Panc1 (cell line): ENCODE measurements at regions not wholly inside any gene's neighbourhood (a gene's known extent, or its start where the extent isn't known, plus 50 kb on each side); places are given as distances from the start of the nearest gene placed in this dataset.

ENCODE experiments used
- ATAC-seq: fragments of 200-7000 bp; cut with Tn5 transposase; 2 replicates; pipeline ENCODE4 v1.9.1; 2020; ENCODE audit warnings: mild to moderate bottlenecking, moderate library complexity
- BruUV-seq: library from RNA; stranded (reverse); fragments of 400-500 nt; replicated peaks from 2 replicates; lab custom pipeline; 2021; lab: Mats Ljungman, UMichigan
- CTCF ChIA-PET: fragments of 300-600 bp; sonication (Branson Sonifier 250); formaldehyde crosslinking; loops from one replicate; lab custom pipeline; 2022; ENCODE audit warnings: antibody characterized with exemption; lab: Charles Lee
- POLR2A ChIA-PET: fragments of 300-600 bp; sonication (Branson Sonifier 250); formaldehyde crosslinking; loops from one replicate; lab custom pipeline; 2022; ENCODE audit warnings: antibody characterized with exemption; lab: Charles Lee
- DNase-seq: peaks from one replicate; pipeline ENCODE4 v3.0.0-alpha.2; 2010; ENCODE audit warnings: low read depth, low spot score
- H3K27ac ChIP-seq: 2 replicates; pipeline ENCODE4 v1.5.1; 2011; ENCODE audit warnings: mild to moderate bottlenecking, low read length, inconsistent platforms
- H3K27me3 ChIP-seq: fragments of 200-500 bp; sonication (Bioruptor generic); 2 replicates; pipeline ENCODE4 v1.6.0; 2014; ENCODE audit warnings: low read length, inconsistent platforms; ENCODE audit not compliant: control insufficient read depth, insufficient read depth
- H3K36me3 ChIP-seq: fragments of 200-500 bp; sonication (Bioruptor generic); 2 replicates; pipeline ENCODE4 v1.5.1; 2014; ENCODE audit warnings: inconsistent platforms, mild to moderate bottlenecking, low read length, moderate library complexity; ENCODE audit not compliant: control insufficient read depth, insufficient read depth
- H3K4me1 ChIP-seq: 2 replicates; pipeline ENCODE4 v1.5.1; 2011; ENCODE audit warnings: inconsistent platforms, mild to moderate bottlenecking, low read length, moderate library complexity; ENCODE audit not compliant: control insufficient read depth, insufficient read depth
- H3K4me3 ChIP-seq, 2 experiments: 2 replicates each; pipeline ENCODE4 v1.5.1; 2011 to 2012; ENCODE audit warnings: low read depth in 2 of 2, low read length in 2 of 2, mild to moderate bottlenecking in 2 of 2, inconsistent platforms in 1 of 2, moderate library complexity in 1 of 2
- H3K9me3 ChIP-seq: fragments of 200-500 bp; sonication (Bioruptor generic); 2 replicates; pipeline ENCODE4 v1.5.1; 2014; ENCODE audit warnings: low read depth, mild to moderate bottlenecking, inconsistent platforms, low read length, moderate library complexity; ENCODE audit not compliant: control insufficient read depth, insufficient read depth
- CTCF ChIP-seq: fragments of 450-650 bp; IDR thresholded peaks from 2 replicates; pipeline ENCODE4 v1.5.1; 2017; ENCODE audit warnings: mild to moderate bottlenecking
- POLR2AphosphoS5 ChIP-seq: IDR thresholded peaks from 2 replicates; pipeline ENCODE4 v1.6.1; 2012; ENCODE audit warnings: mild to moderate bottlenecking, low read depth, low read length, moderate library complexity
- REST ChIP-seq, 2 experiments: IDR thresholded peaks; 2 replicates each; pipeline ENCODE4 v1.6.1; 2011 to 2012; ENCODE audit warnings: low read depth in 2 of 2, control low read depth in 1 of 2, low read length in 1 of 2, mild to moderate bottlenecking in 1 of 2, moderate library complexity in 1 of 2; ENCODE audit not compliant: insufficient read depth in 1 of 2
- SIN3A ChIP-seq: IDR thresholded peaks from 2 replicates; pipeline ENCODE4 v1.6.1; 2012; ENCODE audit warnings: low read depth, mild to moderate bottlenecking, low read length, moderate library complexity, borderline replicate concordance; ENCODE audit not compliant: insufficient read depth
- TCF7L2 ChIP-seq: IDR thresholded peaks from 2 replicates; pipeline ENCODE4 v1.6.1; 2011; ENCODE audit warnings: mild to moderate bottlenecking, low read depth, low read length, inconsistent platforms
- in situ Hi-C: cut with HindIII; loops from 2 replicates; pipeline ENCODE4 v1.10.0; 2016; ENCODE audit warnings: low sequenced_read_pairs, low pct_unique_long_range_greater_than_20kb
- intact Hi-C: fragments of 100-400 bp; cut with micrococcal nuclease; formaldehyde crosslinking; loops from one replicate; pipeline ENCODE4 v1.10.0; 2022; ENCODE audit not compliant: unreplicated experiment
- microRNA-seq: library from miRNA; unstranded; fragments of <30 nt; microRNA quantifications from one replicate; pipeline ENCODE4 v1.1.0, GENCODE V29; 2020; ENCODE audit not compliant: unreplicated experiment

- H3K4me1 ChIP-seq, result no peaks in the 10 kb centered on the region
- intact Hi-C loops (no loop called here), in situ Hi-C loops (no loop called here)
- H3K27me3 ChIP-seq, result no peaks in the 10 kb centered on the region
- H3K27ac ChIP-seq, result no peak overlapping the region
- H3K36me3 ChIP-seq, result no peaks in the 10 kb centered on the region
- no peaks in the 10 kb centered on the region for H3K9me3 ChIP-seq
- no peak for ATAC-seq
- no peak overlapping the region for H3K4me3 ChIP-seq
- BruUV-seq, result no TSS peak
- ChIA-PET CTCF (no interaction called here), POLR2A (no interaction called here)
- DNase-seq, result no peak
- TF ChIP-seq REST (IDR thresholded peaks at IDR 0.05; ENCODE audit: insufficient read depth in 1 of 2, low read depth in 2 of 2, low read length in 1 of 2) (no peak), POLR2AphosphoS5 (no peak), CTCF (no peak), TCF7L2 (no peak), SIN3A (no peak)
Observed at GRCh38 chr3:175861916-175862315, 1002.8 kb downstream of the NAALADL2 start.

Small RNA genes in the stretch of these regions (microRNA-seq; reads per million reads assigned to microRNA genes)
- 2.2 reads per million for gene MIR7977
